H9 (cell line): ENCODE measurements at regions not wholly inside any gene's neighbourhood (a gene's known extent, or its start where the extent isn't known, plus 50 kb on each side); places are given as distances from the start of the nearest gene placed in this dataset.

Experiments used
- DNase-seq: peaks from one replicate; pipeline ENCODE4 v3.0.0-alpha.2; 2017
- H2AFZ ChIP-seq: one replicate; pipeline ENCODE4 v1.6.1; 2013; ENCODE audit warnings: mild to moderate bottlenecking, low read length, control low read depth, moderate library complexity
- H2AK5ac ChIP-seq: 2 replicates; pipeline ENCODE4 v1.6.1; 2013; ENCODE audit warnings: low read length, control low read depth, mixed read lengths; ENCODE audit not compliant: insufficient read length
- H2BK120ac ChIP-seq: one replicate; pipeline ENCODE4 v1.6.1; 2013; ENCODE audit warnings: low read depth, mild to moderate bottlenecking, low read length, control low read depth, inconsistent platforms; ENCODE audit not compliant: poor library complexity, severe bottlenecking
- H2BK12ac ChIP-seq: 2 replicates; pipeline ENCODE4 v1.6.1; 2013; ENCODE audit warnings: low read length, control low read depth, mixed read lengths, low read depth; ENCODE audit not compliant: insufficient read length
- H2BK15ac ChIP-seq: 2 replicates; pipeline ENCODE4 v1.6.1; 2013; ENCODE audit warnings: low read depth, low read length, control low read depth
- H2BK20ac ChIP-seq: one replicate; pipeline ENCODE4 v1.6.1; 2013; ENCODE audit warnings: low read depth, mild to moderate bottlenecking, low read length, control low read depth, inconsistent platforms; ENCODE audit not compliant: poor library complexity, severe bottlenecking
- H2BK5ac ChIP-seq: 2 replicates; pipeline ENCODE4 v1.6.1; 2013; ENCODE audit warnings: low read length, control low read depth, mixed read lengths; ENCODE audit not compliant: insufficient read length
- H3K14ac ChIP-seq: 2 replicates; pipeline ENCODE4 v1.6.1; 2013; ENCODE audit warnings: low read length, control low read depth; ENCODE audit not compliant: insufficient read depth
- H3K18ac ChIP-seq: 2 replicates; pipeline ENCODE4 v1.6.1; 2013; ENCODE audit warnings: low read depth, mild to moderate bottlenecking, mixed read lengths, low read length, control low read depth; ENCODE audit not compliant: insufficient read length
- H3K23ac ChIP-seq: 2 replicates; pipeline ENCODE4 v1.6.1; 2013; ENCODE audit warnings: low read length, control low read depth, mixed read lengths, low read depth; ENCODE audit not compliant: insufficient read length
- H3K23me2 ChIP-seq: 2 replicates; pipeline ENCODE4 v1.6.1; 2013; ENCODE audit warnings: low read depth, mild to moderate bottlenecking, mixed read lengths, low read length, control low read depth; ENCODE audit not compliant: insufficient read length, poor library complexity, severe bottlenecking
- H3K27ac ChIP-seq: 2 replicates; pipeline ENCODE4 v1.5.1; 2013; ENCODE audit warnings: low read length, control low read depth, mixed read lengths, low read depth; ENCODE audit not compliant: insufficient read length
- H3K27me3 ChIP-seq: 2 replicates; pipeline ENCODE4 v1.6.1; 2013; ENCODE audit warnings: low read length, control low read depth, inconsistent platforms; ENCODE audit not compliant: insufficient read depth
- H3K4ac ChIP-seq: 2 replicates; pipeline ENCODE4 v1.6.1; 2013; ENCODE audit warnings: low read depth, mild to moderate bottlenecking, control low read depth, inconsistent platforms, low read length, moderate library complexity
- H3K4me1 ChIP-seq: 2 replicates; pipeline ENCODE4 v1.6.1; 2013; ENCODE audit warnings: low read length, control low read depth, inconsistent platforms; ENCODE audit not compliant: insufficient read depth
- H3K4me2 ChIP-seq: 2 replicates; pipeline ENCODE4 v1.6.1; 2013; ENCODE audit warnings: low read length, control low read depth, mixed read lengths; ENCODE audit not compliant: insufficient read length, insufficient read depth
- H3K56ac ChIP-seq: 2 replicates; pipeline ENCODE4 v1.6.1; 2013; ENCODE audit warnings: low read depth, mild to moderate bottlenecking, mixed read lengths, low read length, control low read depth; ENCODE audit not compliant: insufficient read length
- H3K79me1 ChIP-seq: 2 replicates; pipeline ENCODE4 v1.6.1; 2013; ENCODE audit warnings: low read depth, mild to moderate bottlenecking, moderate library complexity, low read length, control low read depth, inconsistent platforms; ENCODE audit not compliant: insufficient read depth, poor library complexity, severe bottlenecking
- H3K79me2 ChIP-seq: 2 replicates; pipeline ENCODE4 v1.6.1; 2013; ENCODE audit warnings: low read length, control low read depth, inconsistent platforms; ENCODE audit not compliant: insufficient read depth
- H3K9ac ChIP-seq: 2 replicates; pipeline ENCODE4 v1.6.1; 2013; ENCODE audit warnings: low read length, control low read depth, mixed read lengths; ENCODE audit not compliant: insufficient read length; ENCODE audit errors: extremely low read depth
- H3K9me3 ChIP-seq: one replicate; pipeline ENCODE4 v1.6.1; 2013; ENCODE audit warnings: low read depth, low read length, inconsistent platforms; ENCODE audit not compliant: control insufficient read depth
- H3T11ph ChIP-seq: one replicate; pipeline ENCODE4 v1.6.1; 2013; ENCODE audit warnings: mild to moderate bottlenecking, low read length, control low read depth, inconsistent platforms
- H4K20me1 ChIP-seq: one replicate; pipeline ENCODE4 v1.6.1; 2013; ENCODE audit not compliant: control insufficient read depth, insufficient read length, insufficient read depth
- H4K5ac ChIP-seq: 2 replicates; pipeline ENCODE4 v1.6.1; 2013; ENCODE audit warnings: low read depth, mild to moderate bottlenecking, mixed read lengths, low read length, control low read depth; ENCODE audit not compliant: insufficient read length
- H4K8ac ChIP-seq: replicated peaks from 2 replicates; pipeline ENCODE4 v1.6.1; 2013; ENCODE audit warnings: low read length, control low read depth, mixed read lengths, low read depth; ENCODE audit not compliant: insufficient read length
- H4K91ac ChIP-seq: 2 replicates; pipeline ENCODE4 v1.6.1; 2013; ENCODE audit warnings: low read depth, mild to moderate bottlenecking, moderate library complexity, mixed read lengths, low read length, control low read depth; ENCODE audit not compliant: insufficient read length
- H3K27ac Mint-ChIP-seq, 3 experiments: 2 replicates in 2 of 3; 3 replicates in 1 of 3; pipeline ENCODE4 v1.8.0; 2020 to 2021; ENCODE audit warnings: mixed read lengths in 3 of 3, mild to moderate bottlenecking in 1 of 3, moderate library complexity in 1 of 3
- H3K27me3 Mint-ChIP-seq: 2 replicates; pipeline ENCODE4 v1.8.0; 2021; ENCODE audit warnings: low read depth, mild to moderate bottlenecking, moderate library complexity, mixed read lengths
- H3K36me3 Mint-ChIP-seq, 3 experiments: 2 replicates in 2 of 3; 3 replicates in 1 of 3; pipeline ENCODE4 v1.8.0; 2020 to 2021; ENCODE audit warnings: low read depth in 3 of 3, mixed read lengths in 3 of 3; ENCODE audit not compliant: insufficient read depth in 1 of 3
- H3K4me1 Mint-ChIP-seq, 2 experiments: 2 replicates each; pipeline ENCODE4 v1.8.0; 2020; ENCODE audit warnings: mixed read lengths in 2 of 2
- H3K4me3 Mint-ChIP-seq, 2 experiments: 2 replicates in 1 of 2; 3 replicates in 1 of 2; pipeline ENCODE4 v1.8.0; 2020 to 2021; ENCODE audit warnings: mild to moderate bottlenecking in 2 of 2, mixed read lengths in 2 of 2, moderate library complexity in 1 of 2
- H3K9me3 Mint-ChIP-seq, 2 experiments: 2 replicates in 1 of 2; 3 replicates in 1 of 2; pipeline ENCODE4 v1.8.0; 2020; ENCODE audit warnings: mild to moderate bottlenecking in 2 of 2, mixed read lengths in 2 of 2, moderate library complexity in 1 of 2
- CTCF ChIP-seq: fragments of 200-600 bp; sonication (generic); conservative IDR thresholded peaks from 3 replicates; pipeline ENCODE4 v1.8.0; 2021; ENCODE audit warnings: antibody characterized with exemption, mild to moderate bottlenecking
- WGBS: extraction: QIAGEN DNeasy Blood & Tissue Kit; methylation state at CpG from one replicate; pipeline ENCODE4 v1.1.7; 2013; ENCODE audit warnings: missing lambda C conversion rate, low lambda C conversion rate, mixed read lengths; ENCODE audit not compliant: insufficient read length; ENCODE audit errors: extremely low coverage; 5-methylcytosine and 5-hydroxymethylcytosine counted together

DNA sequence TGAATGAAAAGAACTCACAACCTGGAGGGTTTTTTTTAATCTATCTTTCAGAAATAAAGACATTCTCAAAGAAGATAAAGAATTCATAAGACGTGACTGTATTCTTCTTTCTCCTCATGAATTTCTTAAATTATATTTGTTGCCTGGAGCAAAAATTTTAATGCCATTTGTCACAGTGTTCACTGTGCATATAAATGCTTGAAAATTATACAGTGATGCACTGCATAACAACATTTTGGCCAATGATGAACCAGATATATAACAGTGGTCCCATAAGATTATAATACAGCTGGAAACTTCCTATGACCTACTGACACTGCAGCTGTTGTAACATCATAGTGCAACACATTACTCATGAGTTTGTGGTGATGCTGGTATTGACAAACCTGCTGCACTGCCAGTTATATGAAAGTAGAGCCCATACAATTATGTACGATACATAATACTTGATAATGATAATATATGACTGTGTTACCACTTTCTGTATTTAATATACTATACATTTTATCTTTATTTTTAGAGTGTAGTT lies 67.3 kb downstream of the P2RY1 start:
- Histone ChIP-seq H2BK20ac (no peak overlapping the region), H3K14ac (no peak overlapping the region), H3K79me1 (no peaks in the 10 kb centered on the region), H2AK5ac (no peak overlapping the region), H3K56ac (no peak overlapping the region), H3K18ac (no peak overlapping the region), H3K23ac (no peak overlapping the region), H4K5ac (no peak overlapping the region), H3K4me2 (no peak overlapping the region), H2BK5ac (no peak overlapping the region), H3K23me2 (no peaks in the 10 kb centered on the region), H3K4ac (no peak overlapping the region), H4K8ac (no peak overlapping the region), H2BK15ac (no peak overlapping the region), H3K9ac (no peak overlapping the region), H4K91ac (no peak overlapping the region), H3K27ac (no peak overlapping the region), H4K20me1 (no peaks in the 10 kb centered on the region), H2BK12ac (no peak overlapping the region), H3K9me3 (no peaks in the 10 kb centered on the region), H3T11ph (no peak overlapping the region), H3K79me2 (no peaks in the 10 kb centered on the region), H3K4me1 (no peaks in the 10 kb centered on the region), H2AFZ (no peak overlapping the region), H2BK120ac (no peak overlapping the region), H3K27me3 (no peaks in the 10 kb centered on the region)
- Mint-ChIP-seq H3K9me3 (no peaks in the 10 kb centered on the region), H3K27ac (no peak overlapping the region), H3K4me1 (no peaks in the 10 kb centered on the region), H3K36me3 (no peaks in the 10 kb centered on the region), H3K27me3 (no peaks in the 10 kb centered on the region), H3K4me3 (no peak overlapping the region)
- no peak for DNase-seq
- TF ChIP-seq CTCF, result no peak
- no CpG with 5 or more reads among the region's 2 CpGs for WGBS
